CD4-positive, alpha-beta T cell (primary cell): ENCODE measurements at regions not wholly inside any gene's neighbourhood (a gene's known extent, or its start where the extent isn't known, plus 50 kb on each side); places are given as distances from the start of the nearest gene placed in this dataset.

Experiments used
- ATAC-seq: fragments of 200-7000 bp; cut with Tn5 transposase; one replicate; pipeline ENCODE4 v1.10.0; 2022; ENCODE audit warnings: mild to moderate bottlenecking; ENCODE audit not compliant: poor library complexity
- CTCF ChIA-PET: fragments of 350-600 bp; sonication (Branson Sonifier 250); formaldehyde crosslinking; loops from one replicate; lab custom pipeline; 2021; ENCODE audit warnings: antibody characterized with exemption, inconsistent platforms; lab: Charles Lee
- POLR2A ChIA-PET: fragments of 350-600 bp; sonication (Branson Sonifier 250); formaldehyde crosslinking; loops from one replicate; lab custom pipeline; 2021; ENCODE audit warnings: antibody characterized with exemption, inconsistent platforms; lab: Charles Lee
- DNase-seq, 14 experiments: peaks; one replicate each; pipeline ENCODE4 v3.0.0-alpha.2; 2013 to 2020; ENCODE audit warnings: mixed read lengths in 2 of 14
- H3K27ac ChIP-seq, 2 donors: one replicate each; pipeline versions ENCODE4 v1.5.1 to v1.7.0; 2013; ENCODE audit warnings: low read length in 2 of 2, low read depth in 1 of 2, mild to moderate bottlenecking in 1 of 2
- H3K27me3 ChIP-seq, 2 experiments: 1 replicate in 1 of 2; 2 replicates in 1 of 2; pipeline versions ENCODE4 v1.6.1 to v1.7.0; 2013; ENCODE audit warnings: low read length in 2 of 2, control low read depth in 1 of 2, mild to moderate bottlenecking in 1 of 2, moderate library complexity in 1 of 2; ENCODE audit not compliant: insufficient read depth in 2 of 2, control insufficient read depth in 1 of 2
- H3K36me3 ChIP-seq: one replicate; pipeline ENCODE4 v1.6.1; 2013; ENCODE audit warnings: low read length, control low read depth; ENCODE audit not compliant: insufficient read depth
- H3K4me1 ChIP-seq: one replicate; pipeline ENCODE4 v1.6.1; 2013; ENCODE audit warnings: low read length, control low read depth; ENCODE audit not compliant: insufficient read depth
- H3K4me3 ChIP-seq: one replicate; pipeline ENCODE4 v1.5.1; 2013; ENCODE audit warnings: mild to moderate bottlenecking, low read length, moderate library complexity
- H3K9me3 ChIP-seq, 2 experiments: 1 replicate in 1 of 2; 2 replicates in 1 of 2; pipeline versions ENCODE4 v1.6.1 to v1.7.0; 2013; ENCODE audit warnings: low read length in 2 of 2, mild to moderate bottlenecking in 2 of 2, control low read depth in 1 of 2, moderate library complexity in 1 of 2; ENCODE audit not compliant: control insufficient read depth in 1 of 2, insufficient read depth in 1 of 2
- H3K27ac Mint-ChIP-seq: one replicate; pipeline ENCODE4 v1.8.0; 2020; ENCODE audit warnings: mixed read lengths
- H3K27me3 Mint-ChIP-seq: one replicate; pipeline ENCODE4 v1.8.0; 2021; ENCODE audit warnings: mixed read lengths
- H3K36me3 Mint-ChIP-seq: one replicate; pipeline ENCODE4 v1.8.0; 2021; ENCODE audit warnings: low read depth, mixed read lengths
- H3K4me1 Mint-ChIP-seq: one replicate; pipeline ENCODE4 v1.8.0; 2021; ENCODE audit warnings: low read depth, mixed read lengths
- H3K4me3 Mint-ChIP-seq: one replicate; pipeline ENCODE4 v1.8.0; 2020; ENCODE audit warnings: mild to moderate bottlenecking, mixed read lengths
- H3K9me3 Mint-ChIP-seq: one replicate; pipeline ENCODE4 v1.8.0; 2020; ENCODE audit warnings: mixed read lengths
- intact Hi-C, 2 experiments: fragments of 100-400 bp; cut with DNase I in 1 of 2; cut with micrococcal nuclease in 1 of 2; formaldehyde crosslinking; loops; one replicate each; pipeline versions ENCODE4 v1.15.1 to v1.9.0; 2023 to 2025; cut with DNase I, micrococcal nuclease
- TF ChIP-seq, protein P1 (sequence below): fragments of 200-600 bp; IDR thresholded peaks from one replicate; pipeline ENCODE4 v1.8.0; 2022; ENCODE audit warnings: antibody characterized with exemption, mild to moderate bottlenecking

DNA sequence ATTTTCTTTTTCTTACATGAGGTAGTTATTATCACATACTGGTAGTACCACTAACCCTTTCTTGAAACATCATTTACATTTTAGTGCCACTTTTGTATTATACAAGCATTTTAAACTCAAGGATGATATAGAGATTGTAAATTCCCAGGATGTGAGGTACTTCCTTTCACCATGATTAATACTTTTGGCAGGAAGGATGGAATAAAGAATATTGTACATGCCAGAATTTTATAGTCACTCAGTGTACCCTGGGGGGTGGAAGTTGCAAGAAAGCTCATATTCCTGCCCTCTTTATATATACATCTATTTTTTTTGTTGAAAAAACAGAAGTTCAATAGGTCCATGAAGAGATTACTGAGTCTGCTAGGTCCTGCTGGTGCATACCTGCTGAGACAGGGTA lies 141.0 kb upstream of the PLSCR5 start:
- intact Hi-C loops = no loop called here
- H3K4me1 ChIP-seq = no peaks in the 10 kb centered on the region
- TF ChIP-seq, protein P1, sequence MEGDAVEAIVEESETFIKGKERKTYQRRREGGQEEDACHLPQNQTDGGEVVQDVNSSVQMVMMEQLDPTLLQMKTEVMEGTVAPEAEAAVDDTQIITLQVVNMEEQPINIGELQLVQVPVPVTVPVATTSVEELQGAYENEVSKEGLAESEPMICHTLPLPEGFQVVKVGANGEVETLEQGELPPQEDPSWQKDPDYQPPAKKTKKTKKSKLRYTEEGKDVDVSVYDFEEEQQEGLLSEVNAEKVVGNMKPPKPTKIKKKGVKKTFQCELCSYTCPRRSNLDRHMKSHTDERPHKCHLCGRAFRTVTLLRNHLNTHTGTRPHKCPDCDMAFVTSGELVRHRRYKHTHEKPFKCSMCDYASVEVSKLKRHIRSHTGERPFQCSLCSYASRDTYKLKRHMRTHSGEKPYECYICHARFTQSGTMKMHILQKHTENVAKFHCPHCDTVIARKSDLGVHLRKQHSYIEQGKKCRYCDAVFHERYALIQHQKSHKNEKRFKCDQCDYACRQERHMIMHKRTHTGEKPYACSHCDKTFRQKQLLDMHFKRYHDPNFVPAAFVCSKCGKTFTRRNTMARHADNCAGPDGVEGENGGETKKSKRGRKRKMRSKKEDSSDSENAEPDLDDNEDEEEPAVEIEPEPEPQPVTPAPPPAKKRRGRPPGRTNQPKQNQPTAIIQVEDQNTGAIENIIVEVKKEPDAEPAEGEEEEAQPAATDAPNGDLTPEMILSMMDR = no peak
- no peak overlapping the region for H3K27ac ChIP-seq
- no peaks in the 10 kb centered on the region for H3K4me1 Mint-ChIP-seq
- H3K36me3 ChIP-seq = no peaks in the 10 kb centered on the region
- peaks cover 0 to 6% of the 10 kb centered on the region in 2 experiments for H3K9me3 ChIP-seq
- H3K9me3 Mint-ChIP-seq = no peaks in the 10 kb centered on the region
- ChIA-PET CTCF (no interaction called here), POLR2A (no interaction called here)
- H3K27ac Mint-ChIP-seq = no peak overlapping the region
- no peaks in the 10 kb centered on the region for H3K27me3 Mint-ChIP-seq
- no peak for ATAC-seq
- no peaks in the 10 kb centered on the region for H3K27me3 ChIP-seq
- DNase-seq = no peak
- no peaks in the 10 kb centered on the region for H3K36me3 Mint-ChIP-seq
- H3K4me3 Mint-ChIP-seq = no peak overlapping the region
- H3K4me3 ChIP-seq = no peak overlapping the region

DNA sequence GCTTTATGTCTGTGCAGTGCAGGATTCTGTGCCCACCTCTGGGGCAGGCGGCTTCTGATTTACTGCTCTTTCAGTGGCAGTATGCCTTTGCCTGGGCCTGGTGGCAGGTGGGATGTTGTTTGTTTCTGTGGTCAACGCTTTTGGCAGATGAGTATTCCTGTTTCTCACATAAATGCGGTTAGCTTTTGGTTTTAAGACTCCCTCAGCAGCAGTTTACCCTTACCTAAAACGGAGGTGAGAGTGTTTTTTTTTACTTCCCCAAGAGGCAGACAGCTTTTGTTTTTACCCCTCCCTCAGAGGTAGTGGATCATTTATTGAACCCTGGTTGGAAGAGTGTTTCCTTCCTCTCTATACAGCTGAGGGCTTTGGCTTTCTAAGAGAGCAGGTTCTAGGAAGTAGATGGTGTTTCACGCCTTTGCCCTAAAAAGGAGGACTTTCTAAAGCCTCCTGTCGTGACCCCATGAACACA lies 134.1 kb upstream of the PLSCR5 start:
- POLR2A ChIA-PET = no interaction called here
- intact Hi-C loops = no loop called here
- Histone ChIP-seq H3K4me3 (no peak overlapping the region), H3K27me3 (no peaks in the 10 kb centered on the region), H3K36me3 (no peaks in the 10 kb centered on the region), H3K4me1 (no peaks in the 10 kb centered on the region), H3K27ac (no peak overlapping the region), H3K9me3 (no peaks in the 10 kb centered on the region)
- ATAC-seq (no peak), DNase-seq (no peak)
- CTCF ChIA-PET = no interaction called here
- H3K27ac Mint-ChIP-seq = no peak overlapping the region
- H3K9me3 Mint-ChIP-seq = no peaks in the 10 kb centered on the region
- H3K36me3 Mint-ChIP-seq = no peaks in the 10 kb centered on the region
- TF ChIP-seq, protein P1 = no peak
- no peaks in the 10 kb centered on the region for H3K27me3 Mint-ChIP-seq
- H3K4me1 Mint-ChIP-seq = no peaks in the 10 kb centered on the region
- no peak overlapping the region for H3K4me3 Mint-ChIP-seq

DNA sequence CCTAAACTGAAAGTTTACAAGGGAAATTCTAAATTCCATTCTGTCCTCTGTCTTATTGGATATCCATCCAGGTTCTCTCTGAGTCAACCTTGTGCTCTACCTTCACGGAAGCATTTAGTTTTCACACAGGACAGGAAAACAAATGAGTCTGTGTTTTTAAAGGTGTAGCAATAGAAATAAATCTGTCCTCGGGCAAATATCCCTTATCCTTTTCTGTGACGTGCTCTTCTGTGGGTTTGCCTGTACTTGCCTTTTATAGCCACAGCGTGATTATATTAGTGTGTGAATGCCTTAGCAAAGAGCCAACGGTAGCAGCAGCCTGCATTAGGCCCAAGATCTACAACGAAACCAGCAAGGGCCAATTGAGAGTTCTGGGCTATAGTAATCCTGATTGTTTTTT lies 127.2 kb upstream of the PLSCR5 start:
- Mint-ChIP-seq H3K27ac (no peak overlapping the region), H3K36me3 (no peaks in the 10 kb centered on the region), H3K4me1 (no peaks in the 10 kb centered on the region), H3K4me3 (no peak overlapping the region), H3K9me3 (peaks cover 3% of the 10 kb centered on the region), H3K27me3 (no peaks in the 10 kb centered on the region)
- CTCF ChIA-PET = no interaction called here
- ATAC-seq (no peak), DNase-seq (no peak)
- Histone ChIP-seq H3K36me3 (no peaks in the 10 kb centered on the region), H3K4me1 (no peaks in the 10 kb centered on the region), H3K4me3 (no peak overlapping the region), H3K27me3 (no peaks in the 10 kb centered on the region), H3K9me3 (no peaks in the 10 kb centered on the region), H3K27ac (no peak overlapping the region)
- intact Hi-C loops = no loop called here
- POLR2A ChIA-PET = no interaction called here
- TF ChIP-seq, protein P1 = no peak
